ENCODE measurements at regions not wholly inside any gene's neighbourhood (a gene's known extent, or its start where the extent isn't known, plus 50 kb on each side); places are given as distances from the start of the nearest gene placed in this dataset.

DNA sequence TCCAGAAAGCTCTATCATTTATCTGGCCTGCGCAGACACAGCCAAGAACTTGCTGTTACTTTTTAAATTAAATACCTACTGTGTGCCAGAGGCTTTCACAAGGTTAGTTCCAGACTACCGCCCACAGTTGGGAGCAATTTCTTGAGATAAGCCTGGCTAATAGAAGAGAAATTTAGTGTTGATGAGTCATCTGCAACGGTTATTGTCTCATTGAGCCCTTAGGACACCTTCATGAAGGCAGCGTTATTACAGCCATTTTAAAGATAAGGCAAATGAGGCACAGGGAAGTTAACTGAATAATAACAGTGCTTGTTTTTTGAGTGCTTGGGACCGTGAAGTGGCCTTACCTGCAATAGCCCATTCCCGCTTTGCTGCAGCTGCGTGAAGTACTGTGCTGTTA is 292.9 kb upstream of the MSX2 start:
- H3K4me3 ChIP-seq (replicated peaks; ENCODE audit: low read depth, low read length): no peak overlapping the region
- TF ChIP-seq, protein P1, sequence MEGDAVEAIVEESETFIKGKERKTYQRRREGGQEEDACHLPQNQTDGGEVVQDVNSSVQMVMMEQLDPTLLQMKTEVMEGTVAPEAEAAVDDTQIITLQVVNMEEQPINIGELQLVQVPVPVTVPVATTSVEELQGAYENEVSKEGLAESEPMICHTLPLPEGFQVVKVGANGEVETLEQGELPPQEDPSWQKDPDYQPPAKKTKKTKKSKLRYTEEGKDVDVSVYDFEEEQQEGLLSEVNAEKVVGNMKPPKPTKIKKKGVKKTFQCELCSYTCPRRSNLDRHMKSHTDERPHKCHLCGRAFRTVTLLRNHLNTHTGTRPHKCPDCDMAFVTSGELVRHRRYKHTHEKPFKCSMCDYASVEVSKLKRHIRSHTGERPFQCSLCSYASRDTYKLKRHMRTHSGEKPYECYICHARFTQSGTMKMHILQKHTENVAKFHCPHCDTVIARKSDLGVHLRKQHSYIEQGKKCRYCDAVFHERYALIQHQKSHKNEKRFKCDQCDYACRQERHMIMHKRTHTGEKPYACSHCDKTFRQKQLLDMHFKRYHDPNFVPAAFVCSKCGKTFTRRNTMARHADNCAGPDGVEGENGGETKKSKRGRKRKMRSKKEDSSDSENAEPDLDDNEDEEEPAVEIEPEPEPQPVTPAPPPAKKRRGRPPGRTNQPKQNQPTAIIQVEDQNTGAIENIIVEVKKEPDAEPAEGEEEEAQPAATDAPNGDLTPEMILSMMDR (IDR thresholded peaks at IDR 0.05; ENCODE audit: low read depth, low read length, missing control alignments): no peak
- DNase-seq (ENCODE audit: extremely low read depth, low read depth): no peak

DNA sequence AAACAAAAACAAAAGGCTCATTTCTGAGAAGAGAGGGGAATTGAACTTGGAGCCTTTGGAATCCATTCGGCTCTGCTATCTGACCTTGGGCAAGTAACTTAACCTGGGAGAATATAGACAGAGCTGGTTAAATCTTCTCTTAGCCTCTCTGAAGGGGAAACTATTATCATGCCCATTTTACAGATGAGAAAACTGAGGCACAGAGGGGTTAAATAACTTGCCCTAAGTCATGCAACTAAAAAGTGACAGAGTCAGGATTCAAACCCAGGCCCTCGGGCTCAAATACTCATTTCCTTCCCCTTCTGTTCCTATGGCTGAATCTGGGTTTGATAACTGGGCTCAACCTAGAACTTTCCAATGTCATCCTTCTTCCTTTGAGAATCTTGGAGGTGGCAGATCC is 291.3 kb upstream of the MSX2 start:
- TF ChIP-seq, protein P1 (IDR thresholded peaks at IDR 0.05; ENCODE audit: low read depth, low read length, missing control alignments): no peak
- DNase-seq (ENCODE audit: extremely low read depth, low read depth): no peak
- no peak overlapping the region for H3K4me3 ChIP-seq (replicated peaks; ENCODE audit: low read depth, low read length)

DNA sequence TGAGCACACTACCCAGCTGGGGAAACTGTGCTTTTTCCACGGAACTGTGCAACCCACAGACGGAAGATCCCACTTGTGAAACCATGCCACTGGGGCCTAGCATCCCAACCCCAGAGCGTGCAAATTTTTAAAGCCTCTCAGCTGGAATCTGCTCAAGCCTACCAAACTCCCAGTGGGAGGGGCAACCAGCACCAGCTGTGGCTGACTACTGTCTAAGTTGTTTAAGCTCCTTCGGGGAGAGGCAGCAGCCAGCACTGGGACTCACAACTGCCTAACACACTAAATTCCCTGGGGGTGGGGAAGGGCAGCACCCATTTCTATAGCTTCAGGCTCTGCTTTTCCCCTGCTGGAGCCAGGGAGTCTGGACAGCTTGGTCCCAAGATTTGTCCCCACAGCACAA is 287.6 kb upstream of the MSX2 start:
- no peak overlapping the region for H3K4me3 ChIP-seq (replicated peaks; ENCODE audit: low read depth, low read length)
- TF ChIP-seq, protein P1 (IDR thresholded peaks at IDR 0.05; ENCODE audit: low read depth, low read length, missing control alignments): no peak
- no peak for DNase-seq (ENCODE audit: extremely low read depth, low read depth)

DNA sequence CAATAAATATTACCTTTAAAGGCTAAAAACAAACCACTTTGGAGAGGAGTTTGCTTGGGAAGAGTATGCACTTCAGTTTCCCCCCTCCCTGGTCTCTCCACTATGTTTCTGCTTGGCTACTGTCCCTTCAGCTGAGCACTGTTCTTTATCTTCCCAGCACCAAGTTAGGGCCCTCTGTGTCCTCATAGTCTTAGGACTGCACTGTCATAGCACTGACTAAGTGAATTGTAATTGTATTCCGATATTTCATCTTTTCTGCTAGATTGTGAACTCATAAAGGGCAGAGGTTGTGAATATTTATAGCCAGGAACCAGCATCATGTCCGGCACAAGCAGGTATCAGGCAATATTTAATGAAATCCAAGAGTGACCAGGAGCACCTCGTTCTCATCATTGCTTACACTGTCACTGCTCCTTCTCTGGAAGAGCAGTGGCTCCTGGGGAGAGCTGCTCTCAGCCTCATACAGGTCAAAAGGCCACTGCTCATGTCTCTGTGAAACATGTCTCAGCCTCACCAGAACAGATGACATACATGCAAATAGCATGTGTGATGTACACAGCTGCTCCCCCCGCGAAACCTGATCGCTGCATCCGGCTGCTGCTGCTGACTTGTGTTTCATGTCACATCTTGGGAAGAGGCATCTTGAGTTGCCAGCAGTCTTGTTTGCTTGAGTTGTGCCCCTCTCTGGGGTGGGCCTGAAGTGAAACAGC is 279.7 kb upstream of the MSX2 start:
- no peak for DNase-seq (ENCODE audit: extremely low read depth, low read depth)
- TF ChIP-seq, protein P1 (IDR thresholded peaks at IDR 0.05; ENCODE audit: low read depth, low read length, missing control alignments): no peak
- H3K4me3 ChIP-seq (replicated peaks; ENCODE audit: low read depth, low read length): no peak overlapping the region

DNA sequence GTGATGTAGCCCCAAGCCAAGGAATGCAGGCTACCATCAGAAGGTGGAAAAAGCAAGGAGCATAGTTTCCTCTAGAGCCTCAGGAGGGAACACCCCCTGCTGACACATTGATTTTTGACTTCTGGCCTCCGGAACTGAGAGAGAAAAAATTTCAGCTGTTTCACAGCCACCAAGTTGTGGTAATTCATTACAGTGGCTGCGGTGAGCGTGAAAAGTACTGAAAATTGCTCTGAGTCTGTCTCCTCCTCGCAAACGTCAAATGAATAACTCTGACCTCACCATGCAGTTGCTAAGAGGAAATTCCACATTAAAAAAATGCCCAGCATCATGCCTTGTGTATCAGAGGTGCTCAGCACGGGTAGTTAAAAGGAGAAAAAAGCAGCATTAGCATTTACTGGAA is 277.9 kb upstream of the MSX2 start:
- H3K4me3 ChIP-seq (replicated peaks; ENCODE audit: low read depth, low read length): no peak overlapping the region
- TF ChIP-seq, protein P1 (IDR thresholded peaks at IDR 0.05; ENCODE audit: low read depth, low read length, missing control alignments): no peak
- no peak for DNase-seq (ENCODE audit: extremely low read depth, low read depth)

DNA sequence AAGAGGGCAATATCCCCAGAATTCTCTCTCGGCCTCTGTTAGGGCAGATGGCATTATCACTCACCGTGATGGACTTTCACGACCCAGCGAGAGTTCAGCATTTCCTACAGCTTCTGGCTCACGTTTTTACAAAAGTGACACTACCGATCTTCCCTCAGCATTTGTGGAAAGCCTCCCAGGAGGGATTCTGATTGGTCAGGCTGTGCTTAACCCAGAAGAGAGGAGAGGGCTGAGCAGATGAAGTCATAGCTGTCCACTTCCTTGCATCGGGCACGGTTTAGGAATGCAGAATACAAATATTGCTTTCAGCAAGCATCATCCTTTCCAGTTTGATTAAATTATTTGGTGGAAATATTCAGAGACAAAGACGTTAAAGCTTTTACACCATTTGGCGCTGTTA is 277.4 kb upstream of the MSX2 start:
- TF ChIP-seq, protein P1 (IDR thresholded peaks at IDR 0.05; ENCODE audit: low read depth, low read length, missing control alignments): no peak
- no peak for DNase-seq (ENCODE audit: extremely low read depth, low read depth)
- no peak overlapping the region for H3K4me3 ChIP-seq (replicated peaks; ENCODE audit: low read depth, low read length)

DNA sequence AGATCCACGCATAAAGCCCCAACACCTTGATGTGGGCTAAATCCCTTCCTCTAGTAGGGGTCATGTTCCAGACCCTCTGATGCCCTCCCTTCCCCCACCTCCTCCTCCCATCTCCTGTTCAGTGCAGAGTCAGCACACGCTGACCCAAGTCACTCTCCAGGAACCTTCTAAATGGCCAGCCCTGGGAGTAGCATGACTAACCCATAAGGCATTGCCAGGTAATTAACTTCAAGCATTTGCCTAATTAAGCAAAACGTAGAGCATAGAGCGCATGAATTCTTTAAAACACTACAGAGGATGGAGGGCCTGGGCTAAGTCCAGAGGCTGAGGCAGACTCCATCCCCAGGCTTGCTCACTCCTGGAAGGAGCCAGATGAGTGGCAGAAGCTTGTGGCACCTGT is 276.3 kb upstream of the MSX2 start:
- H3K4me3 ChIP-seq (replicated peaks; ENCODE audit: low read depth, low read length): no peak overlapping the region
- TF ChIP-seq, protein P1 (IDR thresholded peaks at IDR 0.05; ENCODE audit: low read depth, low read length, missing control alignments): no peak
- no peak for DNase-seq (ENCODE audit: extremely low read depth, low read depth)

Measured in HFF-Myc (cell line).